ENCODE measurements at regions not wholly inside any gene's neighbourhood (a gene's known extent, or its start where the extent isn't known, plus 50 kb on each side); places are given as distances from the start of the nearest gene placed in this dataset.
"Not testable (repeated sequence)": the region's sequence is repeated elsewhere in the genome, so short reads cannot be mapped to it uniquely, and the experiment has no call there.

- DNase-seq, result no peak
Measured at GRCh38 chr6:27532820-27533538, 60.1 kb upstream of the ZNF184 start.

DNA sequence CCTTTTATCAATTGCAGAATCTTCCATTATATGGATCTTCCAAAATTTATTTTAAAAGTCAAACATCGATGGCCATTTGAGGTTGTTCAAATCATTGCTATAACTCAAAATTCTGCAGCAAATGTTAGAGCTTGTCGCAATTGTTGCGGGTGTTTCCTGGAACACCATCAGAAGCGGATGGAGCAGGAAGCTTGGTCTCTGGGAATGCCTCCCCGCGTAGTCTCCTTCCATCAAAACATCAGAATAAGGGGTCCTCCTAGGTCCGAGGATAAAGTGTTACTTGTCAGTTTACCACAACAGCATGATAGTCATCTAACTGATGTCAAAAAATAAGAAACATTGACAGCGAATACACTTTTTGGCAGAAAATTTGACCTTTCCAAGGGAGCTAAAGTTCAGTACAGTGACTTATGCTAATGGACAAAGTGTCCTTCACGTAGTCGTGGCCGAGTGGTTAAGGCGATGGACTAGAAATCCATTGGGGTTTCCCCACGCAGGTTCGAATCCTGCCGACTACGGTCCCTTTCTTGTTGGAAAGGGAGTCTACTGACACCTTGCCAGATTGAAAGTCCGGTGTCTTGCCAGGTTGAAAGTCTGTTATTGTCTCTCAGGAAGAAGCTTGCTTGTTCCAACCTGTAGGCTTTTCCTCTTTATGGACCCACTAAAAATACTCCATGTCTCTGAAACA, 59.0 kb upstream of the ZNF184 start:
- no peak for DNase-seq

DNA sequence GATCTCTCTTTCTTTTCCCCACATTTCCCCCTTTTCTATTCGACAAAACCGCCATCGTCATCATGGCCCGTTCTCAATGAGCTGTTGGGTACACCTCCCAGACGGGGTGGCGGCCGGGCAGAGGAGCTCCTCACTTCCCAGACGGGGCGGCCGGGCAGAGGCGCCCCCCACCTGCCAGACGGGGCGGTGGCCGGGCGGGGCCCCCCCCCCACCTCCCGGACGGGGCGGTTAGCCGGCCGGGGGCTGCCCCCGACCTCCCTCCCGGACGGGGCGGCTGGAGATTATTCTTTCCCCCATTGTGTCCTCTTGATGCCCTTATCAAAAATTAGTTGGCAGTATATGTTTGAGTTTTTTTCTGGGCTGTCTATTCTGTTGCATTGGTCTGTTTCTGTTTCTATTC, 56.9 kb upstream of the ZNF184 start:
- not testable (repeated sequence) for DNase-seq

- no peak for DNase-seq
Measured at GRCh38 chr6:27528714-27529113, 55.8 kb upstream of the ZNF184 start.
